ENCODE measurements at regions not wholly inside any gene's neighbourhood (a gene's known extent, or its start where the extent isn't known, plus 50 kb on each side); places are given as distances from the start of the nearest gene placed in this dataset.

DNA sequence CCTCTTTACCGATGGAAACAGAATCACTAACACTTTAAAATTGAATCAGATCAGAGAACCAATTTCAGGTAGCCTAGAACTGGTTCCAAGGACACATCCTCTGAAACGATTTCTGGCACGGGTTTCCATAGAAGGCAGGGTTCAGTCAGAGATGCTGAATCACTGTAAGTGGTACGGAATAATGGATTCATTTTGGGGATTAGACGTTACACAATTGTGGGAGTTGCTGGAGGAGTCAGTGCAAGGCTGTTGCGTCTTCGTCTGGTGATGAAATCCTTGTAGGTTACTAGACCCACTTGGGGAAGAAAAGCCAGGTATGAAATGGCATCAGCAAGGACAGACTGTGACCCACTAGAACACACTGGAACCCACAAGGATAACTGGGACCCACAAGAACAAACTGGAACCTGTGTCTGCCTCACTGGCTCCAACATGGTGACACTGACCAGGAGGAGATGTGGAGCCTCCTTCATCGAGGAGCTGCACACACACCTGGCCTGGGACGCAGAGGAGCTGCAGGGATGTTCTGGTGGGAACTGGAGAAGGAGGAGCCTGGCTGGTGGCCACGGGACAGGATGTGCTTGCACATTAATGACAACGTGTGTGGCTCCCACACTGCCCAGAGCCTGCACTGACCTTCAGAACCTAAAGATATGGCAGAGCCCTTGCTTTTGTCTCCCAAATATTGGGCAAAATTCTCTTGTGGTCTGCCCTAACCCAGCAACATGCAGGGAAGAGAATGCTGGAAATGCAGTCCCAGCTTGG, 105.1 kb downstream of the TRAPPC11 start:
- intact Hi-C loops (cut with DNase I; ENCODE audit: low total_unique reads): no loop called here
- Histone ChIP-seq H3K9me3 (no peaks in the 10 kb centered on the region), H3K36me3 (no peaks in the 10 kb centered on the region), H3K4me1 (no peaks in the 10 kb centered on the region), H3K27ac (no peak overlapping the region), H3K27me3 (no peaks in the 10 kb centered on the region), H3K4me3 (no peak overlapping the region)
- no peak for DNase-seq (ENCODE audit: low spot score in 2 of 2)
- TF ChIP-seq POLR2A (IDR thresholded peaks at IDR 0.05) (no peak), POLR2AphosphoS5 (IDR thresholded peaks at IDR 0.05) (no peak), CTCF (IDR thresholded peaks at IDR 0.05) (no peak)

- H3K9me3 ChIP-seq: no peaks in the 10 kb centered on the region
- H3K36me3 ChIP-seq: no peaks in the 10 kb centered on the region
- H3K4me1 ChIP-seq: no peaks in the 10 kb centered on the region
- intact Hi-C loops (cut with DNase I; ENCODE audit: low total_unique reads): no loop called here
- no peak for DNase-seq (ENCODE audit: low spot score in 2 of 2)
- H3K4me3 ChIP-seq: peak overlapping the region in 2 of 3 donors; percentile 18 to 31
- peak overlapping the region; percentile 55 to 85 for H3K27ac ChIP-seq
- TF ChIP-seq POLR2AphosphoS5 (IDR thresholded peaks at IDR 0.05) (peak in 1 of 3 donors; percentile 14), CTCF (IDR thresholded peaks at IDR 0.05) (no peak), POLR2A (IDR thresholded peaks at IDR 0.05) (no peak)
- H3K27me3 ChIP-seq: no peaks in the 10 kb centered on the region
These were observed 106.3 kb downstream of the TRAPPC11 start for GRCh38 chr4:183765251-183765911.

DNA sequence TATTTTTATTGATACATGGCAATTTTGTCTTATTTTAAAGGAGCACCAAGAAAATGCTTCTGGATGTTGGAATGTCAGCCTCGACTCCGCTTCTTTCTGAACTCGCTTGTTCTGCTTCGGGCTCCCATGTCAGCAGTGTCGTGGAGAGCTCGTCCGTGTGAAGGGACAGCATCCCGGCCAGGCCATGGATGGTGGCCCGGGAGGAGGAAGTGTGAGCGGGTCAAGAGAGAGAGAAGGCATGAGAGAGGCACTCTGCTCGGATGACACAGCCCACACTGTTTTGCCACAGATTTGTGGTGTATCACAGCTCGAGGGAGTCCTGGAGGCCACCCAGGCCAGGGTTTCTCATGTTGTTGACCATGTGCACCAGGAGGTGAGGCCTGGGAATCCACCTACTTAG, 107.0 kb downstream of the TRAPPC11 start:
- peak overlapping the region in 1 of 3 donors; percentile 31 for H3K4me3 ChIP-seq
- no peaks in the 10 kb centered on the region for H3K4me1 ChIP-seq
- no peaks in the 10 kb centered on the region for H3K36me3 ChIP-seq
- TF ChIP-seq POLR2A (IDR thresholded peaks at IDR 0.05) (no peak), POLR2AphosphoS5 (IDR thresholded peaks at IDR 0.05) (no peak), CTCF (IDR thresholded peaks at IDR 0.05) (no peak)
- H3K9me3 ChIP-seq: no peaks in the 10 kb centered on the region
- peak overlapping the region in 1 of 2 donors; percentile 78 for H3K27ac ChIP-seq
- intact Hi-C loops (cut with DNase I; ENCODE audit: low total_unique reads): no loop called here
- DNase-seq (ENCODE audit: low spot score in 2 of 2): no peak
- H3K27me3 ChIP-seq: no peaks in the 10 kb centered on the region

DNA sequence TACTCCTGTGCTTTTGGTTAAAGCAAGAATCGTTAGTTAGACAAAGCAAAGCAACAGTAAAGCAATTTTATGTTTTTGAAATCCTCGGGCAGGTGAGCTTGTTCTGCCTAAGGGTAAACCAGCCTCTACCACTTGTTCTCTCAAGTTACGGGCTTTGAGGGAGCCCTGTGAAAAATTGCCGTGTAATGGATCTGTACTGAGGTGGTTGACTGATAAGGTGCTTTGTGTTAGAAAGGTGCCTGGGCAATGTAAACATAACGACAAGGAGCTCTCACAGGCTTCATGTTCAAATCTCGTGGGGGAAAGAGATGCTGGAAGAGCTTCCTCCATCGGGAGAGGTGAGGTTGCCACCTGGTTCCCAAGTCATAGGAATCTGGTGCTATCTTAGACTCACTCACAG, 111.8 kb downstream of the TRAPPC11 start:
- Histone ChIP-seq H3K4me1 (no peaks in the 10 kb centered on the region), H3K4me3 (no peak overlapping the region), H3K27me3 (no peaks in the 10 kb centered on the region), H3K9me3 (no peaks in the 10 kb centered on the region), H3K27ac (no peak overlapping the region), H3K36me3 (no peaks in the 10 kb centered on the region)
- TF ChIP-seq POLR2A (IDR thresholded peaks at IDR 0.05): no peak
- TF ChIP-seq CTCF (IDR thresholded peaks at IDR 0.05): no peak
- no peak for TF ChIP-seq POLR2AphosphoS5 (IDR thresholded peaks at IDR 0.05)
- intact Hi-C loops (cut with DNase I; ENCODE audit: low total_unique reads): no loop called here
- no peak for DNase-seq (ENCODE audit: low spot score in 2 of 2)

DNA sequence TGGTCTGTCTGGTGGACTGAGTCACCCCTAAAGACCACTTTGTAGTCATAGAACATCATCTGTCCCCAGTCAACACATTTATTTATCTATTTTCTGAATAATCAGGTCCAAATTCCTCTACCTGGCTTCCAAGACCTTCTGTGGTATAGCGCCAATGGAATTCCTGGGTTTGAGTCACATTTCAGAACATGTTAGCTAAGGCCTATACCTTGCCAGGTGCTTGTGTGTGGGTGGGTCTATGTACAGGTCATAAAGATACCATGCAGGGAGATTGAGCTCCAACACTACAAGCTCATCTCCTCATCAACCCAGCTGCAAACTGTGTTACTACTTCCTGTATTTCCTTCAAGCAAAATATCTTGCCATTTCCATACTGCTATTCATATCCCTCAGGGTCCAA, 113.3 kb downstream of the TRAPPC11 start:
- no peak overlapping the region for H3K4me3 ChIP-seq
- no peaks in the 10 kb centered on the region for H3K9me3 ChIP-seq
- H3K36me3 ChIP-seq: no peaks in the 10 kb centered on the region
- TF ChIP-seq POLR2A (IDR thresholded peaks at IDR 0.05): no peak
- no peak for TF ChIP-seq CTCF (IDR thresholded peaks at IDR 0.05)
- TF ChIP-seq POLR2AphosphoS5 (IDR thresholded peaks at IDR 0.05): no peak
- intact Hi-C loops (cut with DNase I; ENCODE audit: low total_unique reads): no loop called here
- no peak overlapping the region for H3K27ac ChIP-seq
- H3K4me1 ChIP-seq: no peaks in the 10 kb centered on the region
- no peaks in the 10 kb centered on the region for H3K27me3 ChIP-seq
- no peak for DNase-seq (ENCODE audit: low spot score in 2 of 2)
